BJ (cell line): ENCODE measurements at regions not wholly inside any gene's neighbourhood (a gene's known extent, or its start where the extent isn't known, plus 50 kb on each side); places are given as distances from the start of the nearest gene placed in this dataset.

Experiments used
- CTCF ChIA-PET: fragments of 350-600 bp; formaldehyde crosslinking; extraction: SDS; loops from one replicate; lab custom pipeline; 2021; ENCODE audit warnings: antibody characterized with exemption, inconsistent platforms; lab: Yijun Ruan, JAX
- POLR2A ChIA-PET: fragments of 300-600 bp; sonication (Branson Sonifier 250); formaldehyde crosslinking; extraction: SDS; loops from one replicate; lab custom pipeline; 2021; ENCODE audit warnings: antibody characterized with exemption; lab: Charles Lee
- DNase-seq: peaks from one replicate; pipeline ENCODE4 v3.0.0-alpha.2; 2011; ENCODE audit warnings: low read depth
- H3K27me3 ChIP-seq: 2 replicates; pipeline ENCODE4 v1.6.0; 2011; ENCODE audit warnings: low read length; ENCODE audit not compliant: control insufficient read depth, insufficient read depth
- H3K36me3 ChIP-seq: 2 replicates; pipeline ENCODE4 v1.5.1; 2011; ENCODE audit warnings: low read length; ENCODE audit not compliant: control insufficient read depth, insufficient read depth
- H3K4me3 ChIP-seq: 2 replicates; pipeline ENCODE4 v1.5.1; 2011; ENCODE audit warnings: low read depth, mild to moderate bottlenecking, control low read depth, low read length
- CTCF ChIP-seq: IDR thresholded peaks from 2 replicates; pipeline ENCODE4 v1.5.1; 2011; ENCODE audit warnings: low read depth, mild to moderate bottlenecking, control low read depth, inconsistent platforms, low read length, moderate library complexity; ENCODE audit not compliant: insufficient read depth

- ChIA-PET CTCF (interaction anchor here (0.7 to 2.2 kb wide), 3 partner anchors 14 to 438 kb away, joined by 3 to 6 read pairs (median 3); no protein-coding TSS in a partner anchor), POLR2A (no interaction called here)
- no peak for DNase-seq
- H3K27me3 ChIP-seq: no peaks in the 10 kb centered on the region
- no peak for TF ChIP-seq CTCF
- no peaks in the 10 kb centered on the region for H3K36me3 ChIP-seq
- no peak overlapping the region for H3K4me3 ChIP-seq
These were observed 69.4 kb downstream of the SAMD9 start for GRCh38 chr7:93048136-93048930.

- H3K27me3 ChIP-seq: no peaks in the 10 kb centered on the region
- DNase-seq: no peak
- no peak overlapping the region for H3K4me3 ChIP-seq
- ChIA-PET CTCF (interaction anchor here (0.7 to 2.2 kb wide), 3 partner anchors 15 to 437 kb away, joined by 3 to 6 read pairs (median 3); no protein-coding TSS in a partner anchor), POLR2A (no interaction called here)
- H3K36me3 ChIP-seq: no peaks in the 10 kb centered on the region
- no peak for TF ChIP-seq CTCF
These were observed 70.2 kb downstream of the SAMD9 start for GRCh38 chr7:93047514-93048099.

DNA sequence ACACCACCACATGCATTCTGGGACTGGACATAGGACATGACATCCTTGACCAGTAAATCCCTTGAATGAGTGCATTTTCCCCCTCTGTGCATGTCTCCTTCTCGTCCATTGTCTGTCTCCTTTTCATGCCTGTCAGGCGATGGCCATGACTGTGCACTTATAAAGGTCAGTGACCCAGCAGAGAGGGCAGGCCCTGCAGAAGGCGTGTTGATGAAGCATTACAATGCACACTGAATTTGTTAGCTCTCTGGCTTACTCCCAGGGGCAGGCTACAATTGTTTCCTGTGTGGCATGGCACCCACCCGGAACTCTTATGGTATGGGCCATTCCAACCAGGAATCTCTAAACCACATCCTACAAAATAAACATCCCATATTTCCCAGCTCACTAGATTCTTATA, 71.1 kb downstream of the SAMD9 start:
- no peak for TF ChIP-seq CTCF
- Histone ChIP-seq H3K4me3 (no peak overlapping the region), H3K27me3 (no peaks in the 10 kb centered on the region), H3K36me3 (no peaks in the 10 kb centered on the region)
- DNase-seq: no peak
- CTCF ChIA-PET: interaction anchor here (1.3 kb wide), 1 partner anchor 211 kb away, joined by 3 read pairs; the partner anchor contains the start of gene CDK6
- POLR2A ChIA-PET: no interaction called here

DNA sequence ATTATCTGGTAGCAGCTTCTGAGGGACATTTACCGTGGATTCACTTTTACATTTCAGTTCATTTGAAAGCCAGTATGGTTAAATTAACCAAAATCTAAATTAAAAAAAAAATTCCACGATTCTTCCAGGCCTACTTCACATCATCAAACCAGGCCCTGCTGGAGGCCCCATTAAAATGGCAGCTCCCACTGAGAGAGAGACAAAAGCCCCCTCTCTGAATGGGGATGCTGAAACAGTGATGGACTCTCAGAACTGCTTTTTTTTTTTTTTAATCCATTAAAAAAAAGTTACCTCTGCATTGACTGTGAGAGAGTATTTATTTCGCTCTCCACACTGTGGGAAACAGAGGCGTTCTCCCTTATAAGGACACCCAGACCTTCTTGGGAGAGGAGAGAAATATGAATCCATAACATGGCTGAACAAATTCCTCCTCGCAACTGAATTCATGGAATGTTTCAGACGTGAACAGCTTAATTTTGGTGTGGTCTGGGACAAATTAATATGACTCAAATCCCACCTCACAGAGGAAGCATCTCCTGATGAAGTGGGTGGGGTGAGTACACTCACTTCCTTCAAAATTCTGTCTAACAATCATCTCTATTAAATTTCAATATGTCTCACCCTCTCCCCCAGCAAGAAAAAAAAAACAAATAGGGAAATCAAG, 73.5 kb downstream of the SAMD9 start:
- Histone ChIP-seq H3K4me3 (no peak overlapping the region), H3K27me3 (no peaks in the 10 kb centered on the region), H3K36me3 (no peaks in the 10 kb centered on the region)
- POLR2A ChIA-PET: interaction anchor here (0.7 kb wide), 1 partner anchor 436 kb away, joined by 10 read pairs; no protein-coding TSS in a partner anchor
- CTCF ChIA-PET: interaction anchor here (0.9 to 2.1 kb wide), 6 partner anchors 10 to 423 kb away, joined by 3 to 13 read pairs (median 4); no protein-coding TSS in a partner anchor
- DNase-seq: peak; percentile 40
- TF ChIP-seq CTCF: no peak
